Prostate gland (tissue), 2 donors: ENCODE measurements at regions not wholly inside any gene's neighbourhood (a gene's known extent, or its start where the extent isn't known, plus 50 kb on each side); places are given as distances from the start of the nearest gene placed in this dataset.

Experiments used
- POLR2A ChIP-seq: fragments of 450-650 bp; IDR thresholded peaks from one replicate; pipeline ENCODE4 v1.6.1; 2016; ENCODE audit warnings: antibody characterized with exemption, mild to moderate bottlenecking
- TF ChIP-seq, protein P1 (sequence below), 4 experiments: fragments of 200-600 bp in 2 of 4; fragments of 450-650 bp in 2 of 4; sonication (generic) in 2 of 4; IDR thresholded peaks; 1 replicate in 3 of 4; 2 replicates in 1 of 4; pipeline ENCODE4 v1.5.1; 2016 to 2019; ENCODE audit warnings: antibody characterized with exemption in 4 of 4, mild to moderate bottlenecking in 2 of 4, moderate library complexity in 2 of 4

- TF ChIP-seq, protein P1, sequence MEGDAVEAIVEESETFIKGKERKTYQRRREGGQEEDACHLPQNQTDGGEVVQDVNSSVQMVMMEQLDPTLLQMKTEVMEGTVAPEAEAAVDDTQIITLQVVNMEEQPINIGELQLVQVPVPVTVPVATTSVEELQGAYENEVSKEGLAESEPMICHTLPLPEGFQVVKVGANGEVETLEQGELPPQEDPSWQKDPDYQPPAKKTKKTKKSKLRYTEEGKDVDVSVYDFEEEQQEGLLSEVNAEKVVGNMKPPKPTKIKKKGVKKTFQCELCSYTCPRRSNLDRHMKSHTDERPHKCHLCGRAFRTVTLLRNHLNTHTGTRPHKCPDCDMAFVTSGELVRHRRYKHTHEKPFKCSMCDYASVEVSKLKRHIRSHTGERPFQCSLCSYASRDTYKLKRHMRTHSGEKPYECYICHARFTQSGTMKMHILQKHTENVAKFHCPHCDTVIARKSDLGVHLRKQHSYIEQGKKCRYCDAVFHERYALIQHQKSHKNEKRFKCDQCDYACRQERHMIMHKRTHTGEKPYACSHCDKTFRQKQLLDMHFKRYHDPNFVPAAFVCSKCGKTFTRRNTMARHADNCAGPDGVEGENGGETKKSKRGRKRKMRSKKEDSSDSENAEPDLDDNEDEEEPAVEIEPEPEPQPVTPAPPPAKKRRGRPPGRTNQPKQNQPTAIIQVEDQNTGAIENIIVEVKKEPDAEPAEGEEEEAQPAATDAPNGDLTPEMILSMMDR (IDR thresholded peaks at IDR 0.05): no peak
- TF ChIP-seq POLR2A: no peak
These were observed 155.6 kb upstream of the LMNTD1 start for GRCh38 chr12:25708661-25709060.
